ENCODE measurements at regions not wholly inside any gene's neighbourhood (a gene's known extent, or its start where the extent isn't known, plus 50 kb on each side); places are given as distances from the start of the nearest gene placed in this dataset.
A peak's percentile ranks its signal among the peaks of the same experiment; 100 is the strongest.
"Not testable (repeated sequence)": the region's sequence is repeated elsewhere in the genome, so short reads cannot be mapped to it uniquely, and the experiment has no call there.

- no peak for TF ChIP-seq EZH2 (IDR thresholded peaks at IDR 0.05; ENCODE audit: borderline replicate concordance, insufficient read depth, low read depth, low read length, poor library complexity, severe bottlenecking)
- no peak for TF ChIP-seq CTCF (IDR thresholded peaks at IDR 0.05)
- 30% methylated on average over 5 of the region's 8 CpGs for WGBS (ENCODE audit: insufficient coverage)
- peaks cover 0 to 8% (median 3%) of the 10 kb centered on the region in 4 experiments for H3K27me3 ChIP-seq (replicated peaks in 1 of 4; ENCODE audit: control extremely low read depth in 1 of 4, control insufficient read depth in 3 of 4, insufficient read depth in 4 of 4, low read length in 3 of 4)
- H3K4me3 Mint-ChIP-seq = peak overlapping the region; percentile 80
- H3K4me3 ChIP-seq (ENCODE audit: control extremely low read depth in 1 of 5, extremely low read depth in 1 of 5, insufficient read depth in 1 of 5, low read depth in 2 of 5, low read length in 4 of 5) = peak overlapping the region; percentile 17 to 51 (median 42)
- intact Hi-C loops (cut with micrococcal nuclease) = loop anchor here (1.0 to 2.0 kb wide), 2 partner anchors 1531 to 1781 kb away; no protein-coding TSS in a partner anchor
- H3K4me1 Mint-ChIP-seq = peaks cover 10% of the 10 kb centered on the region
- ChIA-PET CTCF (interaction anchor here (0.8 to 1.4 kb wide), 6 partner anchors 11 to 1802 kb away, joined by 3 to 9 read pairs (median 3); no protein-coding TSS in a partner anchor), POLR2A (no interaction called here)
- H3K36me3 ChIP-seq (replicated peaks in 1 of 2; ENCODE audit: control extremely low read depth in 1 of 2, control insufficient read depth in 1 of 2, extremely low read depth in 1 of 2, insufficient read depth in 2 of 2, low read length in 1 of 2) = no peaks in the 10 kb centered on the region
- ATAC-seq (ENCODE audit: low read depth) = no peak
- H3K9ac ChIP-seq (ENCODE audit: low read length) = peak overlapping the region; percentile 42
- H3K4me2 ChIP-seq (replicated peaks; ENCODE audit: low read depth, low read length, poor library complexity, severe bottlenecking) = peak overlapping the region; percentile 50
- no peak overlapping the region for H3K27ac Mint-ChIP-seq
- H2AFZ ChIP-seq (ENCODE audit: insufficient read depth, low read depth, low read length, poor library complexity, severe bottlenecking) = peak overlapping the region; percentile 45
- H4K20me1 ChIP-seq (ENCODE audit: control insufficient read depth, insufficient read depth, low read length, poor library complexity, severe bottlenecking) = no peaks in the 10 kb centered on the region
- H3K27ac ChIP-seq (ENCODE audit: low read length in 2 of 2) = no peak overlapping the region
- H3K27me3 Mint-ChIP-seq = peaks cover 33% of the 10 kb centered on the region
- H3K79me2 ChIP-seq (ENCODE audit: control insufficient read depth, insufficient read depth, low read length) = no peaks in the 10 kb centered on the region
- H3K9me3 Mint-ChIP-seq (ENCODE audit: insufficient read depth) = no peaks in the 10 kb centered on the region
- no peaks in the 10 kb centered on the region for H3K9me3 ChIP-seq (ENCODE audit: control extremely low read depth in 1 of 3, control insufficient read depth in 2 of 3, insufficient read depth in 1 of 3, low read length in 2 of 3)
- DNase-seq = no peak
- H3K4me1 ChIP-seq (ENCODE audit: control insufficient read depth in 2 of 2, insufficient read depth in 2 of 2, low read length in 2 of 2) = peaks cover 0 to 5% of the 10 kb centered on the region in 2 donors
These were observed 209.2 kb downstream of the ICOS start for GRCh38 chr2:204145791-204146190.

- H2AFZ ChIP-seq (ENCODE audit: insufficient read depth, low read depth, low read length, poor library complexity, severe bottlenecking); H3K4me3 ChIP-seq (ENCODE audit: control extremely low read depth in 1 of 5, extremely low read depth in 1 of 5, insufficient read depth in 1 of 5, low read depth in 2 of 5, low read length in 4 of 5); H3K9me3 ChIP-seq (ENCODE audit: control extremely low read depth in 1 of 3, control insufficient read depth in 2 of 3, insufficient read depth in 1 of 3, low read length in 2 of 3); H3K79me2 ChIP-seq (ENCODE audit: control insufficient read depth, insufficient read depth, low read length); H4K20me1 ChIP-seq (ENCODE audit: control insufficient read depth, insufficient read depth, low read length, poor library complexity, severe bottlenecking); H3K4me2 ChIP-seq (replicated peaks; ENCODE audit: low read depth, low read length, poor library complexity, severe bottlenecking); DNase-seq; H3K9me3 Mint-ChIP-seq (ENCODE audit: insufficient read depth); H3K27ac ChIP-seq (ENCODE audit: low read length in 2 of 2); POLR2A ChIA-PET; H3K27me3 ChIP-seq (replicated peaks in 1 of 4; ENCODE audit: control extremely low read depth in 1 of 4, control insufficient read depth in 3 of 4, insufficient read depth in 4 of 4, low read length in 3 of 4); H3K4me1 ChIP-seq (ENCODE audit: control insufficient read depth in 2 of 2, insufficient read depth in 2 of 2, low read length in 2 of 2); intact Hi-C loops (cut with micrococcal nuclease); H3K27ac Mint-ChIP-seq; H3K36me3 ChIP-seq (replicated peaks in 1 of 2; ENCODE audit: control extremely low read depth in 1 of 2, control insufficient read depth in 1 of 2, extremely low read depth in 1 of 2, insufficient read depth in 2 of 2, low read length in 1 of 2); CTCF ChIA-PET; ATAC-seq (ENCODE audit: low read depth); H3K4me3 Mint-ChIP-seq; H3K9ac ChIP-seq (ENCODE audit: low read length): not testable (repeated sequence)
- Mint-ChIP-seq H3K27me3 (peaks cover 33% of the 10 kb centered on the region), H3K4me1 (peaks cover 10% of the 10 kb centered on the region)
- no CpG with 5 or more reads among the region's 2 CpGs for WGBS (ENCODE audit: insufficient coverage)
These were observed 210.5 kb downstream of the ICOS start for GRCh38 chr2:204147040-204147439.
